ENCODE measurements at regions not wholly inside any gene's neighbourhood (a gene's known extent, or its start where the extent isn't known, plus 50 kb on each side); places are given as distances from the start of the nearest gene placed in this dataset.

GRCh38 chr18:78099979-78100588, 850.4 kb downstream of the GALR1 start:
- TF ChIP-seq CTCF (IDR thresholded peaks at IDR 0.05): no peak
- no peak for TF ChIP-seq POLR2A (IDR thresholded peaks at IDR 0.05)
